Endothelial cell (in vitro differentiated cells): ENCODE measurements at regions not wholly inside any gene's neighbourhood (a gene's known extent, or its start where the extent isn't known, plus 50 kb on each side); places are given as distances from the start of the nearest gene placed in this dataset.

Experiments used
- DNase-seq: peaks from one replicate; pipeline ENCODE4 v3.0.0; 2021; ENCODE audit warnings: low spot score
- H3K27ac Mint-ChIP-seq: one replicate; pipeline ENCODE4 v1.8.0; 2021; ENCODE audit warnings: mixed read lengths, inconsistent platforms; ENCODE audit not compliant: unreplicated experiment
- H3K27me3 Mint-ChIP-seq: one replicate; pipeline ENCODE4 v1.8.0; 2021; ENCODE audit warnings: mild to moderate bottlenecking, moderate library complexity, mixed read lengths, inconsistent platforms; ENCODE audit not compliant: unreplicated experiment
- H3K36me3 Mint-ChIP-seq: one replicate; pipeline ENCODE4 v1.8.0; 2021; ENCODE audit warnings: mild to moderate bottlenecking, low read depth, mixed read lengths, inconsistent platforms; ENCODE audit not compliant: unreplicated experiment
- H3K4me1 Mint-ChIP-seq: one replicate; pipeline ENCODE4 v1.8.0; 2021; ENCODE audit warnings: mild to moderate bottlenecking, mixed read lengths, inconsistent platforms; ENCODE audit not compliant: unreplicated experiment
- H3K4me3 Mint-ChIP-seq: one replicate; pipeline ENCODE4 v1.8.0; 2021; ENCODE audit warnings: mild to moderate bottlenecking, mixed read lengths, inconsistent platforms; ENCODE audit not compliant: unreplicated experiment
- H3K9me3 Mint-ChIP-seq: one replicate; pipeline ENCODE4 v1.8.0; 2021; ENCODE audit warnings: mixed read lengths, inconsistent platforms; ENCODE audit not compliant: unreplicated experiment
- TF ChIP-seq, protein P1 (sequence below): fragments of 200-600 bp; sonication (generic); IDR thresholded peaks from one replicate; pipeline ENCODE4 v1.5.0; 2021; ENCODE audit warnings: antibody characterized with exemption; ENCODE audit not compliant: unreplicated experiment

DNA sequence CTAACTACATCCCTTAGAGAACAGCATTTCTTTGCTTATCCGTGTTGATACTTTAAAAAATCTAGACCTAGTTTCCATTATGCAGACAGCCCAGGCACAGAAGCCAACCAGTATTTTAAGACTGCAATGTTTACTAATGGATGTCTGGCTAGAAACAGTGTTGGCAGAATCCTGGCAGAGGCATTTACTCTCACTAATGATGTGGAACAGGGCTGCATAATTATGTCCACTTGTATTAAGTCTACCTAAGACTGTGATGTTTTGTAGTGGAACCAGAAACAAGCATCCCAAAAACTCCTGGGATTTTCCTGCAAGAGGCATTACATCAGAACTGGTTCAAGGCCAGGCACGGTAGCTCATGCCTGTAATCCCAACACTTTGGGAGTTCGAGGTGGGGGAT, 50.2 kb upstream of the PICALM start:
- Mint-ChIP-seq H3K27ac (no peak overlapping the region), H3K9me3 (no peaks in the 10 kb centered on the region), H3K27me3 (peaks cover 3% of the 10 kb centered on the region), H3K4me3 (no peak overlapping the region), H3K36me3 (no peaks in the 10 kb centered on the region), H3K4me1 (peaks cover 3% of the 10 kb centered on the region)
- no peak for DNase-seq
- TF ChIP-seq, protein P1, sequence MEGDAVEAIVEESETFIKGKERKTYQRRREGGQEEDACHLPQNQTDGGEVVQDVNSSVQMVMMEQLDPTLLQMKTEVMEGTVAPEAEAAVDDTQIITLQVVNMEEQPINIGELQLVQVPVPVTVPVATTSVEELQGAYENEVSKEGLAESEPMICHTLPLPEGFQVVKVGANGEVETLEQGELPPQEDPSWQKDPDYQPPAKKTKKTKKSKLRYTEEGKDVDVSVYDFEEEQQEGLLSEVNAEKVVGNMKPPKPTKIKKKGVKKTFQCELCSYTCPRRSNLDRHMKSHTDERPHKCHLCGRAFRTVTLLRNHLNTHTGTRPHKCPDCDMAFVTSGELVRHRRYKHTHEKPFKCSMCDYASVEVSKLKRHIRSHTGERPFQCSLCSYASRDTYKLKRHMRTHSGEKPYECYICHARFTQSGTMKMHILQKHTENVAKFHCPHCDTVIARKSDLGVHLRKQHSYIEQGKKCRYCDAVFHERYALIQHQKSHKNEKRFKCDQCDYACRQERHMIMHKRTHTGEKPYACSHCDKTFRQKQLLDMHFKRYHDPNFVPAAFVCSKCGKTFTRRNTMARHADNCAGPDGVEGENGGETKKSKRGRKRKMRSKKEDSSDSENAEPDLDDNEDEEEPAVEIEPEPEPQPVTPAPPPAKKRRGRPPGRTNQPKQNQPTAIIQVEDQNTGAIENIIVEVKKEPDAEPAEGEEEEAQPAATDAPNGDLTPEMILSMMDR = no peak
